Liver (tissue), 3 donors: ENCODE measurements at regions not wholly inside any gene's neighbourhood (a gene's known extent, or its start where the extent isn't known, plus 50 kb on each side); places are given as distances from the start of the nearest gene placed in this dataset.

Experiments
- CTCF ChIP-seq: fragments of 150-350 bp; IDR thresholded peaks from 2 replicates; pipeline ENCODE4 v1.5.1; 2017; ENCODE audit warnings: improper control_type of control experiment, low read depth, low read length; ENCODE audit not compliant: missing input control
- JUND ChIP-seq, 2 donors: IDR thresholded peaks; 2 replicates each; pipeline ENCODE4 v1.6.1; 2016; ENCODE audit warnings: antibody characterized with exemption in 2 of 2
- MAX ChIP-seq: IDR thresholded peaks from 2 replicates; pipeline ENCODE4 v1.6.1; 2016; ENCODE audit warnings: antibody characterized with exemption
- NR2F2 ChIP-seq: IDR thresholded peaks from 2 replicates; pipeline ENCODE4 v1.6.1; 2016; ENCODE audit warnings: antibody characterized with exemption
- RAD21 ChIP-seq, 2 donors: IDR thresholded peaks; 2 replicates each; pipeline ENCODE4 v1.6.1; 2016; ENCODE audit warnings: antibody characterized with exemption in 2 of 2, mild to moderate bottlenecking in 2 of 2
- REST ChIP-seq: IDR thresholded peaks from 2 replicates; pipeline ENCODE4 v1.6.1; 2016; ENCODE audit warnings: antibody characterized with exemption, mild to moderate bottlenecking
- TAF1 ChIP-seq: conservative IDR thresholded peaks from 2 replicates; pipeline ENCODE4 v1.6.1; 2016; ENCODE audit warnings: antibody characterized with exemption, mild to moderate bottlenecking
- YY1 ChIP-seq: IDR thresholded peaks from 2 replicates; pipeline ENCODE4 v1.6.1; 2016; ENCODE audit warnings: antibody characterized with exemption, mild to moderate bottlenecking
- ZBTB33 ChIP-seq: IDR thresholded peaks from 2 replicates; pipeline ENCODE4 v1.6.1; 2016; ENCODE audit warnings: antibody characterized with exemption
- donor health status: healthy.
- donor health status: healthy.

- no peak for TF ChIP-seq CTCF
- no peak for TF ChIP-seq YY1
- TF ChIP-seq RAD21 (IDR thresholded peaks at IDR 0.05), result no peak
- TF ChIP-seq JUND (IDR thresholded peaks at IDR 0.05), result no peak
- TF ChIP-seq MAX, result no peak
- TF ChIP-seq TAF1, result no peak
- no peak for TF ChIP-seq ZBTB33
- no peak for TF ChIP-seq NR2F2
- no peak for TF ChIP-seq REST
Observed at GRCh38 chr6:159441704-159441981, 251.4 kb downstream of the SOD2 start.
